ENCODE measurements at regions not wholly inside any gene's neighbourhood (a gene's known extent, or its start where the extent isn't known, plus 50 kb on each side); places are given as distances from the start of the nearest gene placed in this dataset.

GRCh38 chr11:88035271-88035670 is 140.0 kb downstream of the RAB38 start:
- H3K56ac ChIP-seq (replicated peaks; ENCODE audit: insufficient read length, low read depth, low read length), result no peak overlapping the region
- WGBS, 2 experiments (ENCODE audit: extremely low coverage in 1 of 2, insufficient coverage in 1 of 2, insufficient read length in 1 of 2, insufficient replicate concordance in 2 of 2, low coverage in 1 of 2, low lambda C conversion rate in 2 of 2, missing lambda C conversion rate in 1 of 2), result 95% methylated on average over 2 of the region's 2 CpGs; no CpG with 5 or more reads in 1 of the 2 experiments
- H3K27me3 ChIP-seq (replicated peaks in 1 of 4; ENCODE audit: control insufficient read depth in 3 of 4, extremely low read depth in 1 of 4, insufficient read depth in 3 of 4, low read length in 3 of 4), result no peaks in the 10 kb centered on the region
- ChIA-PET CTCF (ENCODE audit: partially characterized antibody) (no interaction called here), POLR2A (ENCODE audit: partially characterized antibody) (no interaction called here)
- H3K9me3 ChIP-seq (ENCODE audit: insufficient read depth in 2 of 2, low read depth in 1 of 2, low read length in 1 of 2), result no peaks in the 10 kb centered on the region
- no peak overlapping the region for H4K91ac ChIP-seq (replicated peaks; ENCODE audit: insufficient read length, low read length)
- H3K23me2 ChIP-seq (ENCODE audit: low read depth, low read length), result no peaks in the 10 kb centered on the region
- H2BK5ac ChIP-seq (ENCODE audit: low read depth, low read length), result no peak overlapping the region
- H2BK20ac ChIP-seq (ENCODE audit: low read length), result no peak overlapping the region
- H3K27ac ChIP-seq (ENCODE audit: low read depth, low read length), result no peak overlapping the region
- no peak overlapping the region for H3K4me2 ChIP-seq (ENCODE audit: insufficient read depth in 1 of 2, low read depth in 2 of 2, low read length in 2 of 2)
- no peak overlapping the region for H3K23ac ChIP-seq (ENCODE audit: insufficient read length)
- H3K79me1 ChIP-seq (ENCODE audit: low read depth, low read length), result no peaks in the 10 kb centered on the region
- H4K8ac ChIP-seq (ENCODE audit: extremely low read depth, insufficient read depth, low read length), result no peak overlapping the region
- no peak overlapping the region for H2AK5ac ChIP-seq (ENCODE audit: low read depth, low read length)
- FAIRE-seq, result no peak
- H3K36me3 ChIP-seq (ENCODE audit: control insufficient read depth in 2 of 4, insufficient read depth in 4 of 4, low read length in 3 of 4), result no peaks in the 10 kb centered on the region
- H2BK120ac ChIP-seq (replicated peaks; ENCODE audit: low read depth, low read length), result no peak overlapping the region
- DNase-seq (ENCODE audit: low read depth in 1 of 2, low spot score in 2 of 2), result no peak
- H2AFZ ChIP-seq (ENCODE audit: low read length), result no peak overlapping the region
- H3K4me3 ChIP-seq (ENCODE audit: extremely low read depth in 1 of 4, insufficient read depth in 2 of 4, low read depth in 3 of 4, low read length in 4 of 4), result no peak overlapping the region
- no peak overlapping the region for H3K18ac ChIP-seq (ENCODE audit: extremely low read depth, low read length)
- H2BK15ac ChIP-seq (ENCODE audit: low read length), result no peak overlapping the region
- no peaks in the 10 kb centered on the region for H4K20me1 ChIP-seq (replicated peaks in 1 of 2; ENCODE audit: control insufficient read depth in 1 of 2, insufficient read depth in 2 of 2, low read length in 2 of 2)
- H2BK12ac ChIP-seq (ENCODE audit: low read depth, low read length), result no peak overlapping the region
- H3K4me1 ChIP-seq (replicated peaks in 1 of 4; ENCODE audit: control insufficient read depth in 3 of 4, insufficient read depth in 4 of 4, low read length in 3 of 4), result peaks cover 0 to 6% (median 3%) of the 10 kb centered on the region in 4 experiments; a peak in 4 of 7 replicates
- H3K9ac ChIP-seq (replicated peaks in 1 of 4; ENCODE audit: extremely low read depth in 1 of 4, low read depth in 3 of 4, low read length in 3 of 4), result no peak overlapping the region
- no peak overlapping the region for H3K14ac ChIP-seq (ENCODE audit: insufficient read length)
- H3K79me2 ChIP-seq (ENCODE audit: control insufficient read depth in 1 of 2, insufficient read depth in 2 of 2, low read length in 2 of 2), result no peaks in the 10 kb centered on the region
- H4K5ac ChIP-seq (ENCODE audit: insufficient read length, low read depth, low read length), result no peak overlapping the region
- no peak overlapping the region for H3K4ac ChIP-seq (replicated peaks; ENCODE audit: insufficient read length, low read depth, low read length)
- TF ChIP-seq SAP30 (IDR thresholded peaks at IDR 0.05; ENCODE audit: insufficient read depth, insufficient replicate concordance, low read length) (no peak), POLR2A (IDR thresholded peaks at IDR 0.05; ENCODE audit: control extremely low read depth in 1 of 2, low read depth in 2 of 2, low read length in 2 of 2) (no peak), TEAD4 (IDR thresholded peaks at IDR 0.05; ENCODE audit: low read depth, low read length) (no peak), RBBP5 (IDR thresholded peaks at IDR 0.05; ENCODE audit: borderline replicate concordance, low read depth, low read length) (no peak), KDM5A (IDR thresholded peaks at IDR 0.05; ENCODE audit: low read length) (no peak), CEBPB (IDR thresholded peaks at IDR 0.05; ENCODE audit: low read depth, low read length) (no peak), BACH1 (IDR thresholded peaks at IDR 0.05; ENCODE audit: low read length) (no peak), ASH2L (IDR thresholded peaks at IDR 0.05; ENCODE audit: low read length) (no peak), ATF2 (IDR thresholded peaks at IDR 0.05; ENCODE audit: low read length) (no peak), ZNF274 (IDR thresholded peaks at IDR 0.05; ENCODE audit: borderline replicate concordance, extremely low read depth, low read length) (no peak), JUND (IDR thresholded peaks at IDR 0.05; ENCODE audit: low read length) (no peak), KDM1A (IDR thresholded peaks at IDR 0.05; ENCODE audit: borderline replicate concordance, low read length) (no peak), SIX5 (IDR thresholded peaks at IDR 0.05; ENCODE audit: low read depth, low read length) (no peak), CHD2 (IDR thresholded peaks at IDR 0.05; ENCODE audit: low read length) (no peak)
- TF ChIP-seq, protein P1, sequence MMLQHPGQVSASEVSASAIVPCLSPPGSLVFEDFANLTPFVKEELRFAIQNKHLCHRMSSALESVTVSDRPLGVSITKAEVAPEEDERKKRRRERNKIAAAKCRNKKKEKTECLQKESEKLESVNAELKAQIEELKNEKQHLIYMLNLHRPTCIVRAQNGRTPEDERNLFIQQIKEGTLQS (IDR thresholded peaks at IDR 0.05; ENCODE audit: insufficient read depth, low read depth, low read length), result no peak
